Liver (tissue), 8 donors: ENCODE measurements at regions not wholly inside any gene's neighbourhood (a gene's known extent, or its start where the extent isn't known, plus 50 kb on each side); places are given as distances from the start of the nearest gene placed in this dataset.

Experiments
- DNase-seq: peaks from one replicate; pipeline ENCODE4 v3.0.0-alpha.2; 2017; ENCODE audit warnings: low spot score
- H3K27ac ChIP-seq, 2 donors: one replicate each; pipeline ENCODE4 v1.7.0; 2013; ENCODE audit warnings: inconsistent platforms in 2 of 2, low read length in 2 of 2, control low read depth in 1 of 2, low read depth in 1 of 2, mild to moderate bottlenecking in 1 of 2
- H3K27me3 ChIP-seq, 4 donors: one replicate each; pipeline versions ENCODE4 v1.6.1 to v1.7.0; 2013; ENCODE audit warnings: low read length in 3 of 4, inconsistent platforms in 1 of 4, mild to moderate bottlenecking in 1 of 4, moderate library complexity in 1 of 4; ENCODE audit not compliant: control insufficient read depth in 4 of 4, insufficient read depth in 4 of 4
- H3K36me3 ChIP-seq, 4 donors: one replicate each; pipeline versions ENCODE4 v1.6.1 to v1.7.0; 2013; ENCODE audit warnings: low read length in 3 of 4, mild to moderate bottlenecking in 3 of 4, low read depth in 1 of 4, moderate library complexity in 1 of 4; ENCODE audit not compliant: control insufficient read depth in 4 of 4, insufficient read depth in 3 of 4
- H3K4me1 ChIP-seq, 4 donors: one replicate each; pipeline versions ENCODE4 v1.6.1 to v1.7.0; 2013; ENCODE audit warnings: low read length in 3 of 4, mild to moderate bottlenecking in 3 of 4, moderate library complexity in 1 of 4; ENCODE audit not compliant: control insufficient read depth in 4 of 4, insufficient read depth in 4 of 4
- H3K4me3 ChIP-seq, 3 donors: one replicate each; pipeline versions ENCODE4 v1.6.1 to v1.7.0; 2013; ENCODE audit warnings: low read length in 3 of 3, control low read depth in 1 of 3, low read depth in 1 of 3, mild to moderate bottlenecking in 1 of 3
- H3K9ac ChIP-seq, 2 donors: one replicate each; pipeline ENCODE4 v1.7.0; 2013; ENCODE audit warnings: low read length in 2 of 2, mild to moderate bottlenecking in 2 of 2, moderate library complexity in 2 of 2, control low read depth in 1 of 2, low read depth in 1 of 2
- H3K9me3 ChIP-seq, 4 donors: one replicate each; pipeline versions ENCODE4 v1.6.1 to v1.7.0; 2013; ENCODE audit warnings: low read length in 3 of 4; ENCODE audit not compliant: control insufficient read depth in 4 of 4
- ATF3 ChIP-seq: IDR thresholded peaks from 2 replicates; pipeline ENCODE4 v1.6.1; 2016; ENCODE audit warnings: antibody characterized with exemption
- CTCF ChIP-seq: fragments of 150-350 bp; IDR thresholded peaks from 2 replicates; pipeline ENCODE4 v1.5.1; 2017; ENCODE audit warnings: improper control_type of control experiment, low read depth, low read length; ENCODE audit not compliant: missing input control
- EGR1 ChIP-seq, 2 donors: IDR thresholded peaks; 2 replicates each; pipeline ENCODE4 v1.6.1; 2016 to 2018; ENCODE audit warnings: antibody characterized with exemption in 2 of 2, low read depth in 2 of 2
- FOXA1 ChIP-seq: IDR thresholded peaks from 2 replicates; pipeline ENCODE4 v1.6.1; 2016; ENCODE audit warnings: antibody characterized with exemption
- GABPA ChIP-seq, 2 donors: IDR thresholded peaks in 1 of 2; conservative IDR thresholded peaks in 1 of 2; 2 replicates each; pipeline ENCODE4 v1.6.1; 2016; ENCODE audit warnings: antibody characterized with exemption in 2 of 2, mild to moderate bottlenecking in 1 of 2, moderate library complexity in 1 of 2
- JUND ChIP-seq, 2 donors: IDR thresholded peaks; 2 replicates each; pipeline ENCODE4 v1.6.1; 2016; ENCODE audit warnings: antibody characterized with exemption in 2 of 2
- TAF1 ChIP-seq: conservative IDR thresholded peaks from 2 replicates; pipeline ENCODE4 v1.6.1; 2016; ENCODE audit warnings: antibody characterized with exemption, mild to moderate bottlenecking
- YY1 ChIP-seq: IDR thresholded peaks from 2 replicates; pipeline ENCODE4 v1.6.1; 2016; ENCODE audit warnings: antibody characterized with exemption, mild to moderate bottlenecking
- ZBTB33 ChIP-seq: IDR thresholded peaks from 2 replicates; pipeline ENCODE4 v1.6.1; 2016; ENCODE audit warnings: antibody characterized with exemption
- WGBS: extraction: QIAGEN DNeasy Blood & Tissue Kit; methylation state at CpG from one replicate; pipeline ENCODE4 v1.1.7; 2013; 5-methylcytosine and 5-hydroxymethylcytosine counted together
- TF ChIP-seq, protein P1 (sequence below): IDR thresholded peaks from 2 replicates; pipeline ENCODE4 v1.6.1; 2016; ENCODE audit warnings: antibody characterized with exemption, mild to moderate bottlenecking
- TF ChIP-seq, protein P2 (sequence below): IDR thresholded peaks from 2 replicates; pipeline ENCODE4 v1.6.1; 2016; ENCODE audit warnings: antibody characterized with exemption
- donor health status: healthy.
- donor health status: healthy.
- donor health status: healthy.
- donor health status: healthy.
- donor health status: healthy.

DNA sequence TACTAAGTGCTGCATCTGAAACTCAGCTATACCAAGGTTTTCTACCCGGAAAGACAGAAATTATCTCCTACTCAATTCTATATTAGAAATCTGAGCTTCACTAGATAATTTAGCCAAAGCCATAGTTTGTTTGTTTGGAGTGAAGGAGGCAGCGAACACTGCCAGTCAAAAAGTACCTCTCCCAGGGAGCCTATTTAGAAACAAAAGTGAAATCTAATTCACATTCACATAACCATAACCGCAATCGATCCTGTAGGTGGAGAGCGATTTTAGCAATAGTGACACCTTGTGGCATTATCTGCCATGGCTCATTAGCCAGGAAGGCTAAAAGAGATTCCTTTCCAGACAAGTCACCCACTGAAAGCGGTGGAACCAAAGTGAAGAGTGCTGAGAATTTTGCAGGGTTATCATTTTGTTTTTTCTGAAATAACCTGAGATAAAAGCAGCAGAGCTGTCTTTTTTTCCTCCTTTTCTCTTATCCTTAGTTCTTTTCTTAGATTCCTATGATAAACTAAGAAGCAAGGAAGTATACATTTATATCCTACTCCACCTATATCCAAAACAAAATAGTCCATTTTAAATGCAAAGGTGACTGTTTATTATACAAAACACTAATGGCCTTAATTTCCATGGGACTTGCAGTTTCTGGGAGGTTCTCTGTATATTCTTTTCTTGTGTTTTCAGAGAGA lies 83.7 kb upstream of the BET1 start (continued):
- TF ChIP-seq, protein P1, sequence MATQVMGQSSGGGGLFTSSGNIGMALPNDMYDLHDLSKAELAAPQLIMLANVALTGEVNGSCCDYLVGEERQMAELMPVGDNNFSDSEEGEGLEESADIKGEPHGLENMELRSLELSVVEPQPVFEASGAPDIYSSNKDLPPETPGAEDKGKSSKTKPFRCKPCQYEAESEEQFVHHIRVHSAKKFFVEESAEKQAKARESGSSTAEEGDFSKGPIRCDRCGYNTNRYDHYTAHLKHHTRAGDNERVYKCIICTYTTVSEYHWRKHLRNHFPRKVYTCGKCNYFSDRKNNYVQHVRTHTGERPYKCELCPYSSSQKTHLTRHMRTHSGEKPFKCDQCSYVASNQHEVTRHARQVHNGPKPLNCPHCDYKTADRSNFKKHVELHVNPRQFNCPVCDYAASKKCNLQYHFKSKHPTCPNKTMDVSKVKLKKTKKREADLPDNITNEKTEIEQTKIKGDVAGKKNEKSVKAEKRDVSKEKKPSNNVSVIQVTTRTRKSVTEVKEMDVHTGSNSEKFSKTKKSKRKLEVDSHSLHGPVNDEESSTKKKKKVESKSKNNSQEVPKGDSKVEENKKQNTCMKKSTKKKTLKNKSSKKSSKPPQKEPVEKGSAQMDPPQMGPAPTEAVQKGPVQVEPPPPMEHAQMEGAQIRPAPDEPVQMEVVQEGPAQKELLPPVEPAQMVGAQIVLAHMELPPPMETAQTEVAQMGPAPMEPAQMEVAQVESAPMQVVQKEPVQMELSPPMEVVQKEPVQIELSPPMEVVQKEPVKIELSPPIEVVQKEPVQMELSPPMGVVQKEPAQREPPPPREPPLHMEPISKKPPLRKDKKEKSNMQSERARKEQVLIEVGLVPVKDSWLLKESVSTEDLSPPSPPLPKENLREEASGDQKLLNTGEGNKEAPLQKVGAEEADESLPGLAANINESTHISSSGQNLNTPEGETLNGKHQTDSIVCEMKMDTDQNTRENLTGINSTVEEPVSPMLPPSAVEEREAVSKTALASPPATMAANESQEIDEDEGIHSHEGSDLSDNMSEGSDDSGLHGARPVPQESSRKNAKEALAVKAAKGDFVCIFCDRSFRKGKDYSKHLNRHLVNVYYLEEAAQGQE, result no peak
- TF ChIP-seq ZBTB33, result no peak
- no peak for TF ChIP-seq ATF3
- no peak for TF ChIP-seq GABPA (IDR thresholded peaks at IDR 0.05 in 1 of 2, conservative IDR thresholded peaks at IDR 0.05 in 1 of 2)

GRCh38 chr7:94088560-94088959 lies 84.4 kb upstream of the BET1 start:
- DNase-seq, result no peak
- Histone ChIP-seq H3K9me3 (no peaks in the 10 kb centered on the region), H3K9ac (no peak overlapping the region), H3K27ac (no peak overlapping the region), H3K36me3 (no peaks in the 10 kb centered on the region), H3K4me3 (no peak overlapping the region), H3K4me1 (peaks cover 0 to 9% (median 3%) of the 10 kb centered on the region in 4 donors), H3K27me3 (peaks cover 0 to 3% (median 0%) of the 10 kb centered on the region in 4 donors)
- TF ChIP-seq FOXA1, result no peak
- no peak for TF ChIP-seq EGR1 (IDR thresholded peaks at IDR 0.05; ENCODE audit: low read depth in 2 of 2)
- TF ChIP-seq GABPA (IDR thresholded peaks at IDR 0.05 in 1 of 2, conservative IDR thresholded peaks at IDR 0.05 in 1 of 2), result no peak
- no peak for TF ChIP-seq JUND (IDR thresholded peaks at IDR 0.05)
- TF ChIP-seq, protein P2, sequence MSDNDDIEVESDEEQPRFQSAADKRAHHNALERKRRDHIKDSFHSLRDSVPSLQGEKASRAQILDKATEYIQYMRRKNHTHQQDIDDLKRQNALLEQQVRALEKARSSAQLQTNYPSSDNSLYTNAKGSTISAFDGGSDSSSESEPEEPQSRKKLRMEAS, result no peak

GRCh38 chr7:94089806-94090205 lies 85.7 kb upstream of the BET1 start:
- no peaks in the 10 kb centered on the region for H3K36me3 ChIP-seq
- WGBS, result 61% methylated on average over 4 of the region's 4 CpGs
- H3K9ac ChIP-seq, result no peak overlapping the region
- no peak overlapping the region for H3K27ac ChIP-seq
- H3K9me3 ChIP-seq, result no peaks in the 10 kb centered on the region
- peaks cover 0 to 3% (median 0%) of the 10 kb centered on the region in 4 donors for H3K27me3 ChIP-seq
- no peak for DNase-seq
- peaks cover 0 to 9% (median 3%) of the 10 kb centered on the region in 4 donors for H3K4me1 ChIP-seq
- no peak overlapping the region for H3K4me3 ChIP-seq
- TF ChIP-seq CTCF, result no peak
- TF ChIP-seq TAF1, result no peak
- TF ChIP-seq, protein P1, result no peak
- no peak for TF ChIP-seq YY1
